Heart right ventricle (tissue), 16 donors: ENCODE measurements at regions not wholly inside any gene's neighbourhood (a gene's known extent, or its start where the extent isn't known, plus 50 kb on each side); places are given as distances from the start of the nearest gene placed in this dataset.

Source experiments
- ATAC-seq, 8 donors: fragments of 200-7000 bp; cut with Tn5 transposase; one replicate each; pipeline ENCODE4 v1.9.1; 2020; ENCODE audit warnings: mild to moderate bottlenecking in 8 of 8, moderate library complexity in 8 of 8, moderate number of reproducible peaks in 1 of 8
- DNase-seq, 2 donors: peaks; one replicate each; pipeline ENCODE4 v3.0.0-alpha.2; 2020
- H3K27ac ChIP-seq, 10 donors: fragments of 200-600 bp; sonication (generic) in 2 of 10; one replicate each; pipeline versions ENCODE4 v1.5.0 to v1.8.0; 2020 to 2022; ENCODE audit warnings: mild to moderate bottlenecking in 3 of 10
- H3K27me3 ChIP-seq, 7 donors: fragments of 200-600 bp; one replicate each; pipeline ENCODE4 v1.8.0; 2021 to 2022; ENCODE audit warnings: mild to moderate bottlenecking in 2 of 7
- H3K36me3 ChIP-seq, 9 donors: fragments of 200-600 bp; sonication (generic) in 1 of 9; one replicate each; pipeline versions ENCODE4 v1.5.0 to v1.8.0; 2020 to 2022; ENCODE audit warnings: mild to moderate bottlenecking in 2 of 9
- H3K4me1 ChIP-seq, 9 donors: fragments of 200-600 bp; sonication (generic) in 1 of 9; one replicate each; pipeline versions ENCODE4 v1.5.0 to v1.8.0; 2020 to 2022; ENCODE audit warnings: mild to moderate bottlenecking in 4 of 9
- H3K4me3 ChIP-seq, 10 donors: fragments of 200-600 bp; sonication (generic) in 2 of 10; one replicate each; pipeline versions ENCODE4 v1.5.0 to v1.8.0; 2020 to 2022; ENCODE audit warnings: mild to moderate bottlenecking in 7 of 10, moderate library complexity in 2 of 10
- H3K9me3 ChIP-seq, 11 donors: fragments of 200-600 bp in 10 of 11; sonication (generic) in 2 of 11; one replicate each; pipeline versions ENCODE4 v1.5.0 to v1.8.0; 2013 to 2022; ENCODE audit warnings: mild to moderate bottlenecking in 2 of 11, control low read depth in 1 of 11, moderate library complexity in 1 of 11
- WGBS, 2 donors: extraction: QIAGEN DNeasy Blood & Tissue Kit; methylation state at CpG; one replicate each; pipeline ENCODE4 v1.1.7; 2013; ENCODE audit warnings: inconsistent platforms in 1 of 2; 5-methylcytosine and 5-hydroxymethylcytosine counted together
- intact Hi-C, 10 donors: fragments of 100-400 bp; cut with DNase I; formaldehyde crosslinking; loops; one replicate each; pipeline versions ENCODE4 v1.11.1 to v1.14.2; 2022
- TF ChIP-seq, protein P1 (sequence below), 9 donors: fragments of 200-600 bp; sonication (generic) in 2 of 9; IDR thresholded peaks; one replicate each; pipeline versions ENCODE4 v1.5.0 to v1.8.0; 2021 to 2022; ENCODE audit warnings: antibody characterized with exemption in 9 of 9, mild to moderate bottlenecking in 5 of 9, moderate library complexity in 1 of 9
- donor health status: Arrhythmogenic right ventricular cardiomyopathy.
- donor health status: ischemic (EF 13 %, LVEDD 7.1; RV severe dilation, severe dysfunction).
- donor health status: healthy with polysubstance abuse.
- donor health status: DM: no; HTN: yes; CAD: no.
- donor health status: DM: no; HTN: no; CAD: no.
- donor health status: ischemic (EF 25% LVEDD 6.9; RV normal size, moderate dysfunction).
- donor health status: ischemic (EF 25% LVEDD 5.7; RV mildly dilated, moderate dysfunction).
- donor health status: healthy.
- donor health status: DM: yes; HTN: yes; CAD: no.
- donor health status: Ischemic cardiomyopathy.
- donor health status: ischemic (EF 35%, LVEDD 5.7; RV mildly dilated, moderate dysfunction).
- donor health status: nonischemic (EF 11% LVEDD 7.7; RV severe dilation, severe dysfunction).
- donor health status: DM: yes; HTN: yes; CAD: no.
- donor health status: PGD.
- donor health status: ischemic (EF 29% LVEDD 5.4; RV normal size, mild dysfunction).
- donor health status: nonischemic (EF 23%, LVEDD 6.1; RV moderate dilation, normal function).

DNA sequence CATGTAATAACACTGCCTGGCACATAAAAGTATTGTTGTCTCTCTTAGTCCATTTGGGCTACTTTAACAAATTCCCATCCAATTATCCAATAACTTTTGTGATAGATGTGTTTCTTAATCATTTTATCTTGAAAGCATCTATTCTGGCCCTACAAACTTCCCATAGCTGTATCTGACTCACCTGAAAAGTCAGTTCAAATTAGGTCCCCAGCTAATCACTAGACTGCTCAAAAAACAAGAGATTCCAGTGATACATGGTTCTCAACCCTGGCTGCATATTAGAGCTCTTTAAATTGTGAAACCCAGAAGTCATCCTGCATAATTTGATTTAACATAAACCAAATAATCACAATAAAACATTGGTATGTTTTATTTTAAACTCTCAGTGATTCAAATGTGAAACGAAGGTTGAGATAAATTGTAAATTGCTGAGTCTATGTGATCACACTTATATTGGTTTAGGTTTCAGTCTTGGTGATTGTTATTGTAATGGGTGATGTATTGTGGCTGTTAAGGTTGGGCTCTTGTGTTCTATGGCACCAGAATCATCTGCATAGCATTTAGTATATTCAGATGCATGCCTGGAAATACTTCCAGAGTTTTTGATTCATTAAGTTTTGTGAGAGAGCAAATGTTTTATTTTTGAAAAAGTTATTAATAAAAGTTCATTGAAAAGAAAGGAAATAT is 268.9 kb upstream of the KCNMB2 start:
- no peak for DNase-seq
- intact Hi-C loops: no loop called here
- Histone ChIP-seq H3K4me3 (no peak overlapping the region), H3K27me3 (no peaks in the 10 kb centered on the region), H3K4me1 (peaks cover 0 to 3% (median 0%) of the 10 kb centered on the region in 9 donors), H3K27ac (no peak overlapping the region), H3K9me3 (no peaks in the 10 kb centered on the region), H3K36me3 (no peaks in the 10 kb centered on the region)
- TF ChIP-seq, protein P1, sequence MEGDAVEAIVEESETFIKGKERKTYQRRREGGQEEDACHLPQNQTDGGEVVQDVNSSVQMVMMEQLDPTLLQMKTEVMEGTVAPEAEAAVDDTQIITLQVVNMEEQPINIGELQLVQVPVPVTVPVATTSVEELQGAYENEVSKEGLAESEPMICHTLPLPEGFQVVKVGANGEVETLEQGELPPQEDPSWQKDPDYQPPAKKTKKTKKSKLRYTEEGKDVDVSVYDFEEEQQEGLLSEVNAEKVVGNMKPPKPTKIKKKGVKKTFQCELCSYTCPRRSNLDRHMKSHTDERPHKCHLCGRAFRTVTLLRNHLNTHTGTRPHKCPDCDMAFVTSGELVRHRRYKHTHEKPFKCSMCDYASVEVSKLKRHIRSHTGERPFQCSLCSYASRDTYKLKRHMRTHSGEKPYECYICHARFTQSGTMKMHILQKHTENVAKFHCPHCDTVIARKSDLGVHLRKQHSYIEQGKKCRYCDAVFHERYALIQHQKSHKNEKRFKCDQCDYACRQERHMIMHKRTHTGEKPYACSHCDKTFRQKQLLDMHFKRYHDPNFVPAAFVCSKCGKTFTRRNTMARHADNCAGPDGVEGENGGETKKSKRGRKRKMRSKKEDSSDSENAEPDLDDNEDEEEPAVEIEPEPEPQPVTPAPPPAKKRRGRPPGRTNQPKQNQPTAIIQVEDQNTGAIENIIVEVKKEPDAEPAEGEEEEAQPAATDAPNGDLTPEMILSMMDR (IDR thresholded peaks at IDR 0.05): no peak
- 81 to 84% methylated on average over 1 of the region's 1 CpG for WGBS, 2 donors
- ATAC-seq: no peak

DNA sequence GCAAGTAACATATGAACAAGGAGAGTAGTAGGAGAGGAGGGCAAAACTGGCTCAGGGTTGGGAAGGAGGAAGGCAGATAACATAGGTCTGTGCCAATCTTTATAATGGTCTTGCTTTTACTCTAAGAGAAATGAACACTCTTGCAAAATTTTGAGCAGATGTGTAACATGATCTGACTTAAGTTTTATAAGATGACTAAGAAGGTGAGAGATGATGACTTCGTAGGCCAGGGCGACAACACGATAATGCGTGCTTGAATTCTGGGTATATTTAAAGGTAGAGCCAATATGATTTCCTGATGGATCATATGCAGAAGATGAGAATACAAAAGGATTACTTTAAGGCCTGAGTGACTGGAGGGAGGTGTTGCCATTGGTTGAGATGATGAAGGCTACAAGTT is 265.4 kb upstream of the KCNMB2 start:
- H3K9me3 ChIP-seq: no peaks in the 10 kb centered on the region
- TF ChIP-seq, protein P1 (IDR thresholded peaks at IDR 0.05): no peak
- no peaks in the 10 kb centered on the region for H3K4me1 ChIP-seq
- H3K27ac ChIP-seq: no peak overlapping the region
- DNase-seq (no peak), ATAC-seq (no peak)
- intact Hi-C loops: no loop called here
- H3K36me3 ChIP-seq: no peaks in the 10 kb centered on the region
- no peaks in the 10 kb centered on the region for H3K27me3 ChIP-seq
- WGBS, 2 donors: 97 to 99% methylated on average over 4 of the region's 4 CpGs
- H3K4me3 ChIP-seq: no peak overlapping the region

DNA sequence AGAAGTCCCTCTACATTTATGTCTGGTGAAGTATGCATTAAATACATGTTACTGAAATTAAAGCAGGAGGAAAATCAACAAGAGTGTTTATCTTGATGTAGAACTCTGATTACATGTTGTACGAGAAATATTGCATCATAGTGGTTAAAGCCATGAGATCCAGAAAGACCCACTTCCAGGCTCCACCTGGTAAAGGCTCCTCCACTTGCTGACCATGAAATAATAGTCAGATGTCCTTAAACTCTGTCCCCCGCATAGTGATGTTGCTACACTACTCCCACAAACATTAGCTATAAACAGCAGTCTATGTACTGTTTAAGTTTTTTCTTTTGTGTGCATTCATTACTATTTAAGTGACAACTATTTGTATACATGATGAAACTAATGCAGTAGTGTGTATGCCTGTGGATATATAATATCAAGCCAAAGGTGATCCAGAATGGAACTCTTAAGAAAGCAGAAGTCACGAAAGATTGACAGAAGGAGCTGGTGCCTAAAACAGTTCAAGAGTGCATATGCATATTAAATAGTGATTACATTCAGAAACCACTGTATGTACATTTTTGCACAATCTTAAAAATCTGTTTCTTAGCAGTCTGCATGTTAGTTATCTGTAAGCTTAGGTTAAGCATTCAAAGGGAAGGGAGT is 264.4 kb upstream of the KCNMB2 start:
- Histone ChIP-seq H3K4me3 (no peak overlapping the region), H3K27me3 (no peaks in the 10 kb centered on the region), H3K27ac (no peak overlapping the region), H3K4me1 (no peaks in the 10 kb centered on the region), H3K36me3 (no peaks in the 10 kb centered on the region), H3K9me3 (no peaks in the 10 kb centered on the region)
- TF ChIP-seq, protein P1 (IDR thresholded peaks at IDR 0.05): no peak
- 88 to 94% methylated on average over 3 of the region's 3 CpGs for WGBS, 2 donors
- intact Hi-C loops: no loop called here
- ATAC-seq: no peak
- DNase-seq: no peak

DNA sequence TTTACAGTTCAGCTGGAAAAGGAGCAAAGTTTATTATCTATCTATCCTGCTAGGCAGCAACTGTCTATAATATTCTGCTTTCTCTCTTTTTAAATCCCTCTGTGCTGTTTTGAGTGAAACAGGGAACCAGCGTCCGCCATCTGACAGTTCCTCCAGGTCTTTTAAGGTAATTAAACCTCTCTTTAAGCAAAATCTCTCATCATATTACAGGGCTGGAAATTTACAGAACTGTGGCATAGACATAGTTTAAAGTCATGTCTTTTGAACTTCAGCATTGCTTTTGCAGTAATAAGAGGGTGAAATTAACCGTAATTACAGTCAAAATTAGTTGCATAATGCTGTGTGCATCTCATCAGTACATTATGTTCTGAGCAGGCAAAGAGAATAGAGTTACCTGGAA is 263.4 kb upstream of the KCNMB2 start:
- DNase-seq (no peak), ATAC-seq (no peak)
- Histone ChIP-seq H3K9me3 (peaks cover 0 to 3% (median 0%) of the 10 kb centered on the region in 11 donors), H3K4me1 (peaks cover 0 to 2% (median 0%) of the 10 kb centered on the region in 9 donors), H3K36me3 (no peaks in the 10 kb centered on the region), H3K27ac (no peak overlapping the region), H3K27me3 (no peaks in the 10 kb centered on the region), H3K4me3 (no peak overlapping the region)
- WGBS, 2 donors: 96 to 98% methylated on average over 3 of the region's 3 CpGs
- intact Hi-C loops: no loop called here
- TF ChIP-seq, protein P1 (IDR thresholded peaks at IDR 0.05): no peak
